Right lung (tissue), 2 donors: ENCODE measurements at regions not wholly inside any gene's neighbourhood (a gene's known extent, or its start where the extent isn't known, plus 50 kb on each side); places are given as distances from the start of the nearest gene placed in this dataset.

Experiments
- DNase-seq, 2 donors: peaks; one replicate each; pipeline ENCODE4 v3.0.0-alpha.2; 2013

DNA sequence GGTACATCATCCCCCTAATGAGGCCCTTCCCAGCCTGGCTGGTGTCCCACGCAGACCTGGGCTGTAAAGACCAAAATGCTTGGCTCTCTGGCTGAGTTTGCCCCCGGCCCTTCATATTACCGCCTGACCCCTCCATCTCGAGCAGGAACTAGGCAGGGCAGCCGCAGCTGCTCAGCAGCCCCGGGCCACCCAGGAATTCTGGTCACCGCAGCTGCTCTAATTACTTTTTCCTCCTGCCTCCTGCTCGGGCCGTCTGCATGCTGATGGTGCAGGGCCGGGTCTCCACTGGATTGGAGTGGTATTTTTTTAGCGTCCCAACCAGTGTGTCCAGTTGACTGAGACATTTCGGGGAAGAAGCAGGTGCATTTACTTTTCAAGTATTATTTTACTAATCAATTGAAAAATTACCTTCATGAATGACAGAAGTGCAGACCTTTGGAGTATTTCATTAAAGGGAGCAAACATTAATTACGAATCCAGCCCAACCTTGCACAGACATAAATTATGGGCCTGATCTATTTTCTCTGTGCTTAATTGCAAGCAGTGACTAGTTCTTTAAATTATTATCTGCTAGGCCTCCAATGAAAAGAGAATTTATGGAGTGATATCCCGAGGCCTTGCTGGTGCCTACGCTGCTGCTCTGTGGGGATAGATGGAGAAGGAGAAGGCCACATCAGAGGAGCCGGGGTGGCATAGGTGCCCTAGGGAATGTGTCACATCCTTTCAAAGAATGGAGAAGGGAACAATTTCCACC is 176.2 kb downstream of the CYLD start:
- no peak for DNase-seq

DNA sequence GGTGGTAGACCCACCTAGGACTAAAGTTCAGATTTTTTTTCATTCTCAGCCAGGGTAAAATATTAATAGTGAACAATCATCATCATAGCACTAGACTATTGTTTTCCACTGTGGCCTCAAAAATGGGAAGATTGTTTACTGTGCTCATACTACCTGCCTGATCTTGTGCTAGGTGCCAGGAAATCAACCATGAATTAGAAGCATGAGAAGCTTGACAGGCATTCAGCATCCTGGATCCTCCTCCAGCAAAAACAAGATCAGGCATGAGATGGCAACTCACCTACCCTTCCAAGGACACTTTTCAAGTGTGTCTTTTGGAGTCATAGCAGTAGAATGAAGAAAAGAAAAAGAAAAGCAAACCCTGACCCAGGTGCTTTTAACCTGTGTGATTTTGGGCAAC is 174.2 kb downstream of the CYLD start:
- DNase-seq, result no peak

DNA sequence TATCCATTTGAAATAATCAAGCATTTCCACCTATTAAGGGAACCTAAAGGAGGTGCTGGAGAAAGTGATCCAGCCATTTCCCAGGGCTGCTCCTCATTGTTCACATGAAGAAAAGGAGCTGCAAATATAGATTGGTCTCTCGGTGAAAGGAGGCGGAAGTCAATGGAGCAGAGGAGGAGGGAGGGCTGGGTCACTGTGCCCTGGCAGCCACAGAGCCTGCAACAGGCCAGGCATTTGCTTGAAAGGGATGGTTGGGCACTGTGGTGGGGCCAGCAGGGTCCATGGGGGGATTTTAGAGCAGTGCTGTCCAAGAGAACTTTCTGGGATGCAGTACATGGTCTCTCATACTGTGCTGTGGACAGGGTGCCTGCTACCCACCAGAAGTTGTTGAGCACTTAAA is 173.2 kb downstream of the CYLD start:
- DNase-seq, result no peak

DNA sequence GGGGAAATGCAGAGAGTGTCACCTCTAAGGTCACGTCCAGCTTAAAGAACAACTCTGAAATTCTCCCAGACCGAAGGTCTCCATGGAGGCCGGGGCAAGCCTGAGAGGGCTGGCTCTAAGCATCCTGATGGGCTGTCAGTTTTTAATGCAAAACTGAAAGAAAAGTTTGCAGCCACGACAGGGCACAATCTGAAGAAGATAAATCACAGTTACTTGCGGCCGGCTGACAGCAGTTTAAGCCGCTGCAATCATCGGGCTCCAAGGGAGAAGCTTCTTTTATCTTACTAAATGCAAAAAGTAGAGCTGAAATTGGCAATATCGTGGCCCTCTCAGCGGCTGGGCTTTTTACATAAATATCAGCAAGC is 168.8 kb downstream of the CYLD start:
- DNase-seq, result no peak

DNA sequence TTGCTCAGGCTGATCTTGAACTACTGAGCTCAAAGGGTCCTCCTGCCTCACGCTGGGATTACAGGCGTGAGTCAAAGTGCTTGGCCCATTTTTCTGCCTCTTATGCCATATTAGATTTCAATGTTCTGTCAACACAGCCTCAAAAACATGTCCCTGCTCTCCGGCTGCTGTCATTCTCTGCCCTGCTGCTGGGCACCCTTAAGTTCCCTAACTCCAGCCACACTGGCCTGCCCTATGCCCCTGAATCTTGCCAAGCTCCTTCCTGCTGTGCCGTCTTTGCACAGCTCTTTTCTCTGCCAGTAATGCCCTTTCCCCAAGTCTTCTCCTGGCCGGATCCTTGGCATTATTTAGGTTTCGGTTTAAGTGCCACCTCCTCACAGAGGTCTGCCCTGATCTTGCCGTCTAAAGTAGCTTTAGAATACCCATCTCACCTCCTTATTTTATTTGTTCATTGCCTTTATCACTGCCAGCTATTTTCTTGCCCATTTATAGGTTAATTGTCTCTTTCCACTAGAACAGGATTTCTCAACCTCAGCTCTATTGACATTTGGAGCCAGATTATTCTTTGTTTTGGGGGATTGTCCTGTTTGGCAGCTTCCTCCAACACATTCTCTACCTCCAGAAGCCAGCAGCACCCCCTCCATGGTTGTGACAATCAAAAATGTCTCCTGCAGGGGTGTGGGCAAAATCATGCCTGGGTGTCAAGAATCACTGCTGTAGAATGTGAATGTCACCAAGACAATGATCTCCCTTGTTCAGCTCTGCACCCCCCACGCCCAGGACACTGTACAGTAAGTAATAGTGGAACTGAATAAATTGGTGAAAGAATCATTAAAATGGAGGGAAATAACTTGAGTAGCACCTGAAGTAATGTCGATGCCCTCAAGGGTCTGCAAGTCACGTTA is 168.2 kb downstream of the CYLD start:
- no peak for DNase-seq

DNA sequence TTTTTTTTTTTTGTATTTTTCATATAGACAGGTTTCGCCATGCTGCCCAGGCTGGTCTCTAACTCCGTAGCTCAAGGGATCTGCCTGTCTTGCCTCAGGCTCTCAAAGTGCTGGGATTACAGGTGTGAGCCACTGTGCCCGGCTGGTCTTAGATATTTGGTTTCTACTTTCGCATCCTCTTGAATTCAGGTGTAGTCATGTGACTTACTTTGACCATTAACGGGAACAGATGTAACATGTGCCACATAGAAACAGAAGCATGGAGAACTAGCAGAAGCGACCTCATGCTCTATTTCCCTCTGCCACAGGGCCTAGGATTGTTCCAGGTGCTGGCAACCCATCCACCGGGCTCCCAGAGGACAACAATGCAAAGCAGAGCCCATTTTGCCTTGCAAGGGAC is 166.6 kb downstream of the CYLD start:
- no peak for DNase-seq

DNA sequence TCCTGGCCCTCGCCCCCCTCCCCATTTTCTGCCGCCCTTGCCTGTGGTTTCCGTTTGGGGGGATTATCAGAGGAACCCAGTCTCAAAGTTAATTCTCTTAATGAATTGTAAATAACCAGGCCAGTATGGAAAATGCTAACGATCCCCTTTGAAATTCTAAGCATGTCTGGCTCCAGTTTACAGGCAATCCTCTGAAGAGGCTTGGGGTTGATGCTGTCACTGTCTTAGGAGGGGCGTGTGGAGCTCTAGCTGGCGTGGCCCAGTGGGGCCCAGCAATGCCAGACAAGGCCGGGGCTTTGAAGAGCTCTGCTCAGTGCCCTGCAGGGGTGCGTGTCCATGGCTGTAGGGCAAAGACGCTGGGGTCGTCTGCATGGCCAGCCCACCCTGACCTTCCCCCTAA is 164.6 kb downstream of the CYLD start:
- DNase-seq, result no peak

DNA sequence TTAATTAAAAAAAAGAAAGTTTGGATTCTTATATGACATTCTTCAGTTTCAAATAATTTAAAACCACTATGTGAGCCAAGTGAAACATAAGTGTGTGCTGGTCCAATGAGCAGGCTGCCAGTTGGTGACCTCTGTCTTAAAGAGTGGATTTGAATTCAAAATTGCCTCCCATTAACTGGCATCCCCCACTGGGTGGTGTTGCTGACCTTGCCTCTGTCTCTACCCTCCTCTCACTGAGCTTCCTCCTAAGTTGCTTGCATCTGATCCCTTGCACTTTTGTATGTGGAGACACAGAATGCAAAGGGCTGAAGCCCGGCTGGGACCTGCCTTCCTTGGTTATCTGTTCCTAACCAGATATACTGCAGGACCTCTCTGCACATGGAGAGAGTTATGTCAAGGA is 160.6 kb downstream of the CYLD start:
- no peak for DNase-seq

DNA sequence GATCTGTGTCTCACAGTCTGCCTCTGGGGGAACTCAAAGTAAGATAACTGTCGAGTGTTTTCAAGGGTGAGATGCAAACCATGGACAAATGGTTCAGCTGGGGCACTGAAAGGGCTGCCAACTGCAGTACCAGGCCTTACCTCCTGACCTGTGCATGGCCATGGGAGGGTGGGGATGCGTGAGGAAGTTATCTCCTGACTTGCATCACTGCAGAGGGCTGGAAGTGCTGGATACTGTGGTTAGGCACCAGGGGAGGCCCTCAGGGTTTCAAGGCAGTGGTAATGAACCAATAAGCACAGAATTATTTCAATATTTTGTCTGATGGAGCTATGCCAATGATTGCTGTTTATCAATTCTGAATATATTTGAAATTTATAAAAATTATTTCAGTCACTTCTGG is 159.2 kb downstream of the CYLD start:
- DNase-seq, result no peak

DNA sequence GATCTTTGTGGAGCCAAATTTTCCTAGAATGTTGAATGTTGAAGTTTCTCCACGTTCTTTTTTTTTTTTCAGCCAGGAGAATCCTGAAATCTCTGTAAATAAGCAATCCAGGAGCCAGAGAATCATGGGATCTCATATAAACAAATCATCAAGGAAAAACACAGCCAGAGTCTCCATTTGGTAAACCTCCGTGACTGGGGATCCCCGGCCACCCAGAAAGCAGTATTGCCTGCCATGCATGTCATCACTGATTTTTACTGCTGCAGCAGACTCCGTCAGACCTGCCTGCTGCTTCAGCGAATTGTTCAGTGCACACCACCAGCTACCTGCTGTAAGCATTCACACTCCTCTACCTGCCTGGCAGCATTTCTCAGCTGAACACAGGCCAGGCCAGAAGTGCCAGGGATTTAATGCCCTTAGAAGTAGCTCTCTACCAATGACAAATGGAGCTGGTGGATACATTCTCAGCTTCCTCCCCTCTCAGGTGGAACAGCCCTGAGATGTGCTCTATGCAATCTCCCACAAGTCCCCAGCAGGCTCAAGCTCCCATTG is 158.6 kb downstream of the CYLD start:
- DNase-seq, result no peak

DNA sequence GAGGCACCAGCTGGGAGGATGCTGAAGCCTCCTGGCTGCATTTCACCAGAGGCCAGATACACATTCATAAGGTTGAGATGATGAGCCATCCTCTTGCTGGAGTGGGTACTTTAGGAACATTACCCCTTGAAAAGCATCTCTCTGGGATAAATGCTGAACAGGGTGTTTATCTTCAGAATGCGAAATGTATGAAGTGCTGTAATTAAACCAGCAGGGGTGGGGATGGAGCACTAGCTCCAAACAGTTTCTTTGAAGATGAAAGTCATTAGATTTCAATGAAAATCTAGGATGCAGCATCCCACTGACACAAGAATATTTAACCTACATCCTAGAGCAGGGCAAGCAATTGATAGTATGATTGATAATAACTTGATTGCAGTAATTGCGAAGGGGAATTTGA is 158.1 kb downstream of the CYLD start:
- DNase-seq, result no peak

DNA sequence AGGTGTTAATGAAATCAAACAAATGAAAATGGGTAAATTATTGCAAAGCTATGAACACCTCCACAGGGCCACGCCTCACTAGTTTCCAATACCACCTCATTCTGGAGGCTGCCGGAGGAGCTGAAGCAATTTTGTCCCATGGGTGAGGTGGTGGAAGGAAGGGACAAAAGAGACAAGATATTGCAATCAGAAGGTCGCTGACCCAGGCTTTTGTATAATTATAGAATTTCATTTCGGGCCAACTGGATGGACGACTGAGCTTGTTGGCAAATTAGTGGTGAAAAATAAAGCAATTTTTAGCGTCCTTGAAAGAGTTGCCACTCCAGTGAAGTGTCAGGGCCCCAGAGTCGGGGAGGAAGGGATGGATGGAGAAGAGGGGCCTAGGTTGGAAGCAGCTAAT is 147.9 kb downstream of the CYLD start:
- no peak for DNase-seq

DNA sequence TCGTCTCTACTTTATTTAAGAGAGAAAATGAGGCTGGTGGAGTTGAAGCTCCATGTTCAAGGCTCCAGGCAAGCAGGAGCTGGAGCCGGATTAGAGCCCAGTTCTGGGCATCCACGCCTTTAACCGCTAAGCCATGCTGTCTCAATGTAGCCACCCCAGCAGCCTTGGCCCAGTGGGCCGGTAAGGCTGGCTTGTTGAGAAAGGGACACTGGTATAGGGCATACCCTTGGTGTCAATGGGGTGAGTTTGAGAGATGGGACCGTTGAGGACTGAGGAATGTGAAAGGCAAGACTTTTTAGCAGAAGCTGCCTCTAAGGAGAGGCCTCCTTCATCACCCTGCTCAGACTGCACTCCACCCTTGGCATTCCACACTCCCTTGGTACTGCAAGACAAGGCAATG is 147.4 kb downstream of the CYLD start:
- DNase-seq, result no peak

DNA sequence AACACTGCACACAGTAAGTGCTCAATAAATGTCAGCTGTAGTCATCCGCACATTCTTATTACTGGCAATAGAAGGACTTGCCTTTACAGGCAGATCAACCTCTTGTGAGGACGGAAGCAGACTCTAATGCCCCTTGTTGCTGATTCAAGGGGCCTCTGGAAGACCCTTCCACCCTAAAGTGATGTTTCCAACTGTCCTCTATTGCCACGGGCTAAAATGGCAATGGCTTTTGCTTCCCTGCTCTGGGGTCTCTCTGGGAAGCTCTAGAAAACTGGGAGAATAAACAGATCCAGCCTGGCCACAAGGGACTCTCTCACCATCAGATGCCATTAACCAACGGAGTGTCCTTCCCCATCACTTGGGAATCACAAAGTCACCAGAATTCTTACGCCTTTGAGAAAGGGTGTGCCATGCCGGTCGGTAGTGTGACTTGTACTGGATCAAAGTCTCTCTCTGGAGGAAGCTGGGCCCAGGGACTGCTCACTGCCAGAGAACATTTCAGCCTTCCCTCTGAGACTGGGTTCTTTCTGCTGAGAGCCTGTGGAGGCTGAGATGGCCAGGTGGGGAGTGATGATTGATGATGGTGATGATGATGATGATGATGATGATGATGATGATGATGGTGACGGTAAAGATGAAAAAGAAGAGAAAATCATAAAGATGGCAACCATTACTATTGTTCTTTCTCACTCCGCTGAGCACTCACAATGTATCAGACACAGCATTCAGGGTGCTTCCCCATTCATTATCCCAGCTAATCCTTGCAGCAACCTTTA is 146.8 kb downstream of the CYLD start:
- DNase-seq, result no peak

DNA sequence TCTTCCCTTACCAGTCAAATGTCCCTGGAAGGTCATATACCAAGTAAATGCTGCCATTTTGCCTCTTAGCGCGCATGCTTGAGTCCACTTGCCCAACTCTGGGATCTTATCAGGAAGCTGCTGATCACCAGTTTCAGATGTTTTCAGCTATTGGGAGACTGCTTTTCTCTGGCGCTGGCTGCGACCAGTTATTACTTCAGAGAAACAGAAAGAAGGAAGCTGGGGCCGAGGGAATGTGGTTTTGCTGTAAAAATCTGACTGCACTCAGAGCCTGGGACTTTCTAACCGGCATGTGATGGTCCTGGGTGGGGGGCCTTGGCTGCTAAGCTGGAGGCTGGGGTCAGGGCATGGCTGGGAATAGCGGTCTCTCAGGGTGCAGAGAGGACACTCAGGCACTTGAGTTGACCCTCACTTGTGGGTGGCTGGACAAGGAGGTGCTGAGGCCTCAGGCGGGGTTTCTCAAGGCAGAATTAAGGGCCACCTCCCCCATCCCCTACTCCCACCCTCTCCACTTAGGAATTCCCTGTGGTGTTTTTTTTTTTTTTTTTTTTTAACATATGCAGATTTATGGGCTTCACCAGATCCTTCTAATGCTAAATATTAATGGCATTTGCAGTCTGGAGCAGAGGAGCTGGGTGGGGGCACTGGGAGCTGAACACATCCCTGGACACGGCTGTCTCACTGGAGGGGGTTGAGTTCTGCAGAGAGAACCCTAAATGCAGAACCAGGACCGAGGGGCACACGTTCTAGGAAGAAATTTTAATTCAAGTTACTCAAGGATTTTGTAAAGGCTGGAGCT is 145.8 kb downstream of the CYLD start:
- no peak for DNase-seq

DNA sequence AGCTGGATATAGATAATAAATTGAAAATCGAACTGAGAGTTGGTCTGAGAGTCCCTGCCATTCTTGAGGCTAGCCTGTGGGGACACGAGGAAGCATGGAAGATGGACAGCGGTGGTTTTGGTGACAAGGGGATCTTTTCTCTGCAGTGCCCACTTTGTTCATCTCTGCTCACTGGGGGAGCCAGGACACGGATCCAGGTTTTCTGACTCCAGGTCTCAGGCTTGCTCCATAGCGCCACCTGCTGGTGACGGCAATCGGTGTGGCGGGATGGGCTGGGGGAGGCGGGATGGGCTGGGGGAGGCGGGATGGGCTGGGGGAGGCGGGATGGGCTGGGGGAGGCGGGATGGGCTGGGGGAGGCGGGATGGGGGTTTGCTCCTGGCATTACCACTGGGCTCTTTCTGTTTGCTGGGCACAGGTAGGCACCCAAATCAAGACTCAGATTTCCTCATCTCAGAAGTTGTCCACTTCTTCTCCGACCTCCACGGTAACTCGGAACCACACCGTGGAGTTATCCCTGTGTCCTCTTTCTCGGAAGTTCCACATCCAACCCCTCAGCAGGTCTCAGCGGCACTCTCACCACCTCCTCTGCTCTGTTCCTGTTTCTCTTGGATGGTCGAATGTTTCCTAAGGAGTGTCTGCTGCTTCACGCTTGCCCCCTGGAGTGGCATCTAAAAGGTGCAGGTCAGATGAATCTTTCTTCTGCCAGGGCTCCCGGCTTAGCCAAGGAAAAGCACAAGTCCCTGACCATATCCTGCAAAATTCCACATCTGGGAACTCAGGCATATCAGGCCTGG is 142.4 kb downstream of the CYLD start:
- no peak for DNase-seq

DNA sequence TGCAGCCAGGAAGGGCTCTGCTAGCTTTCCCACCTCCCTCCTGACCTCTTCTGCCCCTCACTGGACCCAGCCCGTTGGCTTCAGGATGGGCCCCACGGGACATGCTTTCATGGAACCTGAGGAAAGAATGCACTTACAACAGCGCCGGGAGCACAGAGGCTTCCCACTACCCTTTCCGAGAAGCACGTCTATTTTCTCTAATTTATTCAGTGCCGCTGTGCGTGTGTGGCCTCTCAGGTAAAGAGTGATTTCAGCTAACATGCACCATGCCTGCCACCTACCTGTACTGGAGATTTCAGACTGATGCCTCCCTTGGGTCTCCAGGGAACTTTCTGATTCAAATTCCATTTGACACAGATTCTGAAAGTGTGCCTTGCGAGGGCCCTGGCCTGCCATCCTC is 140.1 kb downstream of the CYLD start:
- no peak for DNase-seq

DNA sequence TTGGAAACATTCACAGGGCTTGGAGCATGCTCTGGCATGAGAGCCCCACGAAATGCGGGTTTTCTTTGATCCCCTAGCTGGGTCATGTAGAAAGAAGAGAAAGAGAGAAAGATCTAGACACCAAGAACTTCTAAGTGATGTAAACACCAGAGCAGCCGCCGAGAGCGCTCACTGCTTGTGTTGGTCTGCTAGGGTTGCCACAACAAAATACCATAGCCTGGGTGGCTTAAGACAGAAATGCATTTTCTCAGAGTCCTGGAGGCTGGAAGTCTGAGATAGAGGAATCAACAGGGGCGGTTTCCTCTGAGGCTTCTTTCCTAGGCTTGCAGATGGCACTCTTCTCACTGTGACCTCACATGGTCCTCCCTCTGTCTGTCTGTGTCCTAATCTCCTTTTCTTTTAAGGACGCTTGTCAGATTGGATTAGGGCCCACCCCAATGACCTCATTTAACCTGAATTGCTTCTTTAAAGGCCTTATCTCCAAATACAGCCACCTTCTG is 139.5 kb downstream of the CYLD start:
- no peak for DNase-seq

DNA sequence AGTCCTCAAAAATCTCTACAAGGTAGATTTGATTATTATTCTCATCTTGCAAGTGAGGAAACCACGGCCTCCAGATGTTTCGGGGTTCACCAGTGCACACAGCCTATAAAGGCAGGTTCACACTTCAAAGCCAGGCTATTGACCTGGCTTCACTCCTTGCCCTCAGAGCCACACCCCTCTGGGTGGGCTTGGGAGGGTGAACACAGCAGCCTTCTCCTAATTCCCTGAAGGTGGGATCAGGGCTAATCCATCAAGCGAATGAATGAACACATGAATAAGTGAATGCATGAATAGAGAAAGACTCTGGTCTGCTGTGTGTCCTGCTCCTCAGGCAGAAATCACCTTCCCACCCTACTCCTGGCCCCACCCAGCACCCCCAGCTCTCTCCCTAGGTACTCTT is 139.0 kb downstream of the CYLD start:
- no peak for DNase-seq
